HepG2 (cell line): ENCODE measurements at regions not wholly inside any gene's neighbourhood (a gene's known extent, or its start where the extent isn't known, plus 50 kb on each side); places are given as distances from the start of the nearest gene placed in this dataset.

ENCODE experiments used
- ATAC-seq: fragments of 200-7000 bp; cut with Tn5 transposase; 3 replicates; pipeline ENCODE4 v1.9.1; 2020; ENCODE audit warnings: mild to moderate bottlenecking, moderate library complexity
- BruUV-seq: library from RNA; stranded (reverse); fragments of 400-500 nt; replicated peaks from 2 replicates; lab custom pipeline; 2021; lab: Mats Ljungman, UMichigan
- CTCF ChIA-PET: fragments of 300-600 bp; formaldehyde crosslinking; extraction: SDS; loops from one replicate; lab custom pipeline; 2021; ENCODE audit warnings: low total read pairs, inconsistent platforms, low intra/inter-chr PET ratio; lab: Yijun Ruan, JAX
- POLR2A ChIA-PET: fragments of 350-600 bp; sonication (Branson Sonifier 250); formaldehyde crosslinking; loops from one replicate; lab custom pipeline; 2020; ENCODE audit warnings: antibody characterized with exemption, inconsistent platforms; lab: Yijun Ruan, JAX
- DNase-seq: peaks from one replicate; pipeline ENCODE4 v3.0.0-alpha.2; 2015; ENCODE audit warnings: low spot score
- FAIRE-seq: peaks from 3 replicates; lab custom pipeline; 2011; peaks lifted over from hg19 to GRCh38; lab: Jason Lieb, UNC
- H2AFZ ChIP-seq: one replicate; pipeline ENCODE4 v1.6.1; 2011; ENCODE audit warnings: low read length, inconsistent platforms
- H3K27ac ChIP-seq: fragments of 300-600 bp; 3 replicates; pipeline ENCODE4 v1.8.0; 2011; ENCODE audit warnings: mixed run types, mild to moderate bottlenecking, mixed read lengths, low read length, inconsistent platforms; ENCODE audit not compliant: insufficient read depth; ENCODE audit errors: extremely low read length
- H3K27me3 ChIP-seq, 2 experiments: fragments of 200-600 bp in 1 of 2; 2 replicates in 1 of 2; 3 replicates in 1 of 2; pipeline versions ENCODE4 v1.6.0 to v1.8.0; 2011; ENCODE audit warnings: low read length in 2 of 2, mild to moderate bottlenecking in 2 of 2, moderate library complexity in 2 of 2, inconsistent platforms in 1 of 2; ENCODE audit not compliant: insufficient read depth in 2 of 2, control insufficient read depth in 1 of 2
- H3K36me3 ChIP-seq, 2 experiments: fragments of 200-600 bp in 1 of 2; replicated peaks in 1 of 2; 2 replicates in 1 of 2; 3 replicates in 1 of 2; pipeline versions ENCODE4 v1.5.1 to v1.8.0; 2011; ENCODE audit warnings: low read length in 2 of 2, inconsistent platforms in 1 of 2; ENCODE audit not compliant: insufficient read depth in 2 of 2, control insufficient read depth in 1 of 2
- H3K4me1 ChIP-seq: 2 replicates; pipeline ENCODE4 v1.5.1; 2012; ENCODE audit warnings: low read length, inconsistent platforms; ENCODE audit not compliant: insufficient read depth
- H3K4me2 ChIP-seq: 2 replicates; pipeline ENCODE4 v1.6.0; 2011; ENCODE audit warnings: low read depth, low read length, inconsistent platforms
- H3K4me3 ChIP-seq, 3 experiments: fragments of 200-600 bp in 1 of 3; sonication (generic), shearing (Covaris generic) in 1 of 3; replicated peaks in 1 of 3; 2 replicates each; pipeline ENCODE4 v1.5.1; 2011 to 2016; ENCODE audit warnings: low read length in 3 of 3, inconsistent platforms in 2 of 3, low read depth in 2 of 3, mild to moderate bottlenecking in 2 of 3, control low read depth in 1 of 3, mixed read lengths in 1 of 3; ENCODE audit not compliant: insufficient read depth in 1 of 3
- H3K79me2 ChIP-seq: one replicate; pipeline ENCODE4 v1.6.1; 2011; ENCODE audit warnings: low read length, inconsistent platforms; ENCODE audit not compliant: insufficient read depth
- H3K9ac ChIP-seq: 2 replicates; pipeline ENCODE4 v1.6.0; 2011; ENCODE audit warnings: mild to moderate bottlenecking, low read depth, low read length, inconsistent platforms; ENCODE audit not compliant: insufficient read depth
- H3K9me3 ChIP-seq: 2 replicates; pipeline ENCODE4 v1.5.1; 2012; ENCODE audit warnings: mild to moderate bottlenecking, low read length
- H4K20me1 ChIP-seq: 2 replicates; pipeline ENCODE4 v1.6.0; 2011; ENCODE audit warnings: inconsistent platforms, mild to moderate bottlenecking, low read length, moderate library complexity; ENCODE audit not compliant: insufficient read depth
- ASH2L ChIP-seq: fragments of 300-600, 200-600 bp; sonication (generic); IDR thresholded peaks from 2 replicates; pipeline ENCODE4 v1.7.0; 2017; ENCODE audit warnings: low read depth, mild to moderate bottlenecking, moderate library complexity, mixed read lengths, low read length; ENCODE audit not compliant: insufficient read length
- CEBPG ChIP-seq: IDR thresholded peaks from 2 replicates; pipeline ENCODE4 v1.6.1; 2016
- DDIT3 ChIP-seq: sonication (generic); formaldehyde crosslinking; IDR thresholded peaks from 2 replicates; pipeline ENCODE4 v1.4.0; 2020; ENCODE audit warnings: mild to moderate bottlenecking, missing genetic modification reagents
- FOXO1 ChIP-seq: sonication (generic); formaldehyde crosslinking; IDR thresholded peaks from 2 replicates; pipeline ENCODE4 v1.4.0; 2020; ENCODE audit warnings: missing genetic modification reagents
- NAIF1 ChIP-seq: sonication (generic); formaldehyde crosslinking; IDR thresholded peaks from 2 replicates; pipeline ENCODE4 v1.5.0; 2020; ENCODE audit warnings: mild to moderate bottlenecking, missing genetic modification reagents, borderline replicate concordance
- NFE2L1 ChIP-seq: sonication (generic); formaldehyde crosslinking; IDR thresholded peaks from 2 replicates; pipeline ENCODE4 v1.4.0; 2020; ENCODE audit warnings: missing genetic modification reagents, mild to moderate bottlenecking, borderline replicate concordance
- RBAK ChIP-seq: sonication (generic); formaldehyde crosslinking; IDR thresholded peaks from 2 replicates; pipeline ENCODE4 v1.5.1; 2020; ENCODE audit warnings: mild to moderate bottlenecking, missing genetic modification reagents
- REXO4 ChIP-seq: sonication (generic); formaldehyde crosslinking; IDR thresholded peaks from 2 replicates; pipeline ENCODE4 v1.8.0; 2022; ENCODE audit warnings: missing genetic modification reagents, mild to moderate bottlenecking, borderline replicate concordance
- RFXANK ChIP-seq: IDR thresholded peaks from 2 replicates; pipeline ENCODE4 v1.6.1; 2016
- ZBTB39 ChIP-seq: sonication (generic); formaldehyde crosslinking; IDR thresholded peaks from 2 replicates; pipeline ENCODE4 v1.5.0; 2020; ENCODE audit warnings: missing genetic modification reagents
- ZBTB42 ChIP-seq: sonication (generic); formaldehyde crosslinking; IDR thresholded peaks from 2 replicates; pipeline ENCODE4 v1.5.0; 2020; ENCODE audit warnings: mild to moderate bottlenecking, missing genetic modification reagents
- ZFP1 ChIP-seq: IDR thresholded peaks from 2 replicates; pipeline ENCODE4 v1.6.1; 2016
- ZMYM2 ChIP-seq: sonication (generic); formaldehyde crosslinking; IDR thresholded peaks from 2 replicates; pipeline ENCODE4 v1.8.0; 2022; ENCODE audit warnings: mild to moderate bottlenecking, missing genetic modification reagents
- ZNF18 ChIP-seq: sonication (generic); formaldehyde crosslinking; IDR thresholded peaks from 2 replicates; pipeline ENCODE4 v1.8.0; 2022; ENCODE audit warnings: mild to moderate bottlenecking, missing genetic modification reagents; ENCODE audit not compliant: insufficient replicate concordance
- ZNF552 ChIP-seq: sonication (generic); formaldehyde crosslinking; IDR thresholded peaks from 2 replicates; pipeline ENCODE4 v1.9.0; 2022; ENCODE audit warnings: missing genetic modification reagents, mild to moderate bottlenecking, borderline replicate concordance
- ZNF609 ChIP-seq: sonication (generic); formaldehyde crosslinking; IDR thresholded peaks from 2 replicates; pipeline ENCODE4 v1.4.0; 2020; ENCODE audit warnings: mild to moderate bottlenecking, missing genetic modification reagents, borderline replicate concordance
- ZNF782 ChIP-seq: sonication (generic); formaldehyde crosslinking; IDR thresholded peaks from 2 replicates; pipeline ENCODE4 v1.4.0; 2020; ENCODE audit warnings: missing genetic modification reagents, mild to moderate bottlenecking, borderline replicate concordance
- WGBS: methylation state at CpG from one replicate; pipeline ENCODE4 v1.1.6; 2017; ENCODE audit warnings: low lambda C conversion rate; 5-methylcytosine and 5-hydroxymethylcytosine counted together
- in situ Hi-C: cut with HindIII; loops from 2 replicates; pipeline ENCODE4 v1.10.0; 2017; ENCODE audit warnings: low pct_unique_long_range_greater_than_20kb; ENCODE audit not compliant: extremely low pct_ligation_motif_present
- intact Hi-C: fragments of 100-400 bp; cut with micrococcal nuclease; formaldehyde crosslinking; loops from one replicate; pipeline ENCODE4 v1.10.0; 2022; ENCODE audit not compliant: unreplicated experiment

DNA sequence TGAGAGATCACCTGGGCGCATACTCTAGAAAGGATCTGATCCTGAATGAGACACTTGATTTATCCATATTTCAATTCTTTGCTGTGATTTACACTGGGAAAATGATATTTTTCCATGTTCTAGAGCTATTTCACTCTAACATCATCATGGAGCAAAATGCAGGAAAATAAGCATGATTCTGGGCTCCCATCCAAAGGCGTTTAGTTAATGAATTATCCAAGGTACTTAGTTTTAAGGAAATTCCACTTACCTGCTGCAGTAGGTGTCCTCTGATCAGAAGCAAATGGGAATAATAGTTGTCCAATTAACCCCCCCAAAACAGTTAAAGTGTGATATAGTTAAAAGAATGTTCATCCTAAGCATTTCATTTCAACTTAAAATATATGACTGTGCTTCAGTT, 204.5 kb upstream of the PRKD1 start (continued):
- TF ChIP-seq ZNF552 (CRISPR knock-in tag) (no peak), ASH2L (no peak), DDIT3 (CRISPR knock-in tag) (no peak), ZMYM2 (CRISPR knock-in tag) (no peak), NFE2L1 (CRISPR knock-in tag) (no peak), ZBTB42 (CRISPR knock-in tag) (no peak)

- Histone ChIP-seq H3K27ac (no peak overlapping the region), H4K20me1 (no peaks in the 10 kb centered on the region), H3K4me3 (no peak overlapping the region), H3K9ac (no peak overlapping the region), H3K9me3 (peaks cover 94% of the 10 kb centered on the region), H3K4me2 (no peak overlapping the region), H3K4me1 (no peaks in the 10 kb centered on the region), H2AFZ (no peak overlapping the region), H3K79me2 (no peaks in the 10 kb centered on the region), H3K27me3 (no peaks in the 10 kb centered on the region), H3K36me3 (no peaks in the 10 kb centered on the region)
- WGBS = 21% methylated on average over 5 of the region's 5 CpGs
- no TSS peak for BruUV-seq
- ChIA-PET CTCF (no interaction called here), POLR2A (no interaction called here)
- no peak for DNase-seq
- intact Hi-C loops (no loop called here), in situ Hi-C loops (no loop called here)
- FAIRE-seq = no peak
- no peak for ATAC-seq
- TF ChIP-seq FOXO1 (CRISPR knock-in tag) (no peak), ZNF18 (CRISPR knock-in tag) (no peak), ZNF609 (CRISPR knock-in tag) (no peak), REXO4 (no peak), CEBPG (CRISPR knock-in tag) (no peak), RFXANK (CRISPR knock-in tag) (no peak), ZBTB39 (CRISPR knock-in tag) (no peak), ZNF782 (CRISPR knock-in tag) (no peak), ZFP1 (no peak), NAIF1 (CRISPR knock-in tag) (no peak), RBAK (no peak)
Measured at GRCh38 chr14:30134936-30135335, 207.3 kb upstream of the PRKD1 start.
